ENCODE measurements at regions not wholly inside any gene's neighbourhood (a gene's known extent, or its start where the extent isn't known, plus 50 kb on each side); places are given as distances from the start of the nearest gene placed in this dataset.
A peak's percentile ranks its signal among the peaks of the same experiment; 100 is the strongest.

DNA sequence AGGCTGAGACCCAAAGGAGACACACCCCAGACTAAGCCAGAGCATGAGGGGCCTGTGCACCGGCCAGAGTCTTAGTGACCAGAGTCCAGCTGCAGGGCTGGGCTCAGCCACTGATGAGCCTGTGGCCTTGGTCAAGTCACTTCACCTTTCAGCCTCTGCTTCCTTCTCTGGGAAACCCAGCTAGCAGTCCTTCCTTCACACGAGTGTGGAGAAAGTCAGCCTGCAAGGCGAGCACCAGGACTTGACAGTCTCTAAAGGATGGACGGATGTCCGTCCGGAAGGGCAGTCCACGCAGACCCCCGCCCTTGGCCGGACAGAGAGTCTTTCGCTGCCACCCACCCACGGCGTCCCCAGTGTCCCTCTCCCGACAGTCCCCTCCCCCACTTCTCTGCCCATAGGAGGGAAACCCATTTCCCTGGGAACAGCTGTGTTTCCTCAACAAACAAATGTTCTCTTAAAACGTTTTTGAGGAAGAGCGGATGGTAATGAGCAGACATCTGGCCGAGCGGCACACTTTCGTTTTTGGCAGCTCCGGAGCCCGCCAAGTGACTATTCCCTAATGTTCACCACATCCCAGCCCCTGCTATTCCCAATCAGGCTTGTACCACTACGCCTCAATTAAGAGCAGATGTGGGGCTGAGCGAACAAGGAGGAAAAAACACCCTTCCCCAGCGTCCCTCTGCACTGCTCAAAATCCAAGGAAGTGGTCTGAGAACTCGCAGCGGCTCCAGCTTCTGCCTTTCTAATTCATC lies 129.1 kb upstream of the SMAD3 start:
- intact Hi-C loops (cut with DNase I): no loop called here
- Histone ChIP-seq H3K27ac (peak overlapping the region; percentile 47 to 64 (median 58)), H3K27me3 (no peaks in the 10 kb centered on the region), H3K9me3 (no peaks in the 10 kb centered on the region), H3K36me3 (no peaks in the 10 kb centered on the region), H3K4me1 (peaks cover 0 to 32% (median 25%) of the 10 kb centered on the region in 4 donors), H3K4me3 (peak overlapping the region; percentile 36 to 53 (median 47))
- TF ChIP-seq POLR2A (IDR thresholded peaks at IDR 0.05) (no peak), POLR2AphosphoS5 (IDR thresholded peaks at IDR 0.05) (peak in 3 of 4 donors; percentile 27 to 70 (median 64))
- DNase-seq: peak; percentile 76
- WGBS, 2 donors: 68 to 78% methylated on average over 25 of the region's 25 CpGs

DNA sequence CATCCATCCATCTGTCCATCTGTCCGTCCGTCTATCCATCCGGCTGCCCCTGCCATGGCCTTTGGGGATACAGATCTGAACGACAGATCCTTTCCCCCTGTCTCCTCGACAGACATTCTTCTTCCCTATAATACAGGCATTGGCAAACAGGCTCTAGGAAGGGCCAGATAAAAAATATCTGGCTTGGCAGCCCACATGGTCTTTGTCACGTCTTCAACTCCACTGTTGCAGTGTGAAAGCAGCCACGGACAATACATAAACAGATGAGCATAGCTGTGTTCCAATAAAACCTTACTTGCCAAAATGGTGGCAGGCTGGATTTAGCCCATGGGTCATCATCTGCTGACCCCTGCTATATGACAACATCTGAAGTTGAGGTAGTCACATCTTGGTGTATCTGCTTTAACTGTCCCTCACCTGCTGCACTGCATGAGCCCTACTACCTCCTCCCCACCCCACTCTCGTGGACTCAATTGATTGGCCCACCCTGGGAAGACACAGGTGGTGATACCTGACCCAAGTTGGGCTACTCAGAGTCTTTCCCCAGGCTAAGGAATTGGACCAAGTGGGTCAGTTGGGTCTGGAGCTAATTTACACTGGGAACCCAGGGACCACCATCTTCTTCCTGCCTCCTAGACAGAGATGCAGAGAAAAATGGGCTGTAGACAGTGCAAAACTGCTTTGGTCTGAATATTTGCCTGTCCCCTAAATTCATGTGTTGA lies 128.4 kb upstream of the SMAD3 start:
- Histone ChIP-seq H3K27ac (peak overlapping the region; percentile 47 to 64 (median 58)), H3K36me3 (no peaks in the 10 kb centered on the region), H3K4me1 (peaks cover 0 to 30% (median 19%) of the 10 kb centered on the region in 4 donors), H3K4me3 (peak overlapping the region; percentile 36 to 53 (median 47)), H3K9me3 (no peaks in the 10 kb centered on the region), H3K27me3 (no peaks in the 10 kb centered on the region)
- TF ChIP-seq, protein P1, sequence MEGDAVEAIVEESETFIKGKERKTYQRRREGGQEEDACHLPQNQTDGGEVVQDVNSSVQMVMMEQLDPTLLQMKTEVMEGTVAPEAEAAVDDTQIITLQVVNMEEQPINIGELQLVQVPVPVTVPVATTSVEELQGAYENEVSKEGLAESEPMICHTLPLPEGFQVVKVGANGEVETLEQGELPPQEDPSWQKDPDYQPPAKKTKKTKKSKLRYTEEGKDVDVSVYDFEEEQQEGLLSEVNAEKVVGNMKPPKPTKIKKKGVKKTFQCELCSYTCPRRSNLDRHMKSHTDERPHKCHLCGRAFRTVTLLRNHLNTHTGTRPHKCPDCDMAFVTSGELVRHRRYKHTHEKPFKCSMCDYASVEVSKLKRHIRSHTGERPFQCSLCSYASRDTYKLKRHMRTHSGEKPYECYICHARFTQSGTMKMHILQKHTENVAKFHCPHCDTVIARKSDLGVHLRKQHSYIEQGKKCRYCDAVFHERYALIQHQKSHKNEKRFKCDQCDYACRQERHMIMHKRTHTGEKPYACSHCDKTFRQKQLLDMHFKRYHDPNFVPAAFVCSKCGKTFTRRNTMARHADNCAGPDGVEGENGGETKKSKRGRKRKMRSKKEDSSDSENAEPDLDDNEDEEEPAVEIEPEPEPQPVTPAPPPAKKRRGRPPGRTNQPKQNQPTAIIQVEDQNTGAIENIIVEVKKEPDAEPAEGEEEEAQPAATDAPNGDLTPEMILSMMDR (IDR thresholded peaks at IDR 0.05): no peak
- TF ChIP-seq EP300 (IDR thresholded peaks at IDR 0.05) (no peak), POLR2A (IDR thresholded peaks at IDR 0.05) (no peak), POLR2AphosphoS5 (IDR thresholded peaks at IDR 0.05) (no peak)
- intact Hi-C loops (cut with DNase I): no loop called here
- DNase-seq: peak; percentile 32
- WGBS, 2 donors: 63 to 74% methylated on average over 8 of the region's 8 CpGs

DNA sequence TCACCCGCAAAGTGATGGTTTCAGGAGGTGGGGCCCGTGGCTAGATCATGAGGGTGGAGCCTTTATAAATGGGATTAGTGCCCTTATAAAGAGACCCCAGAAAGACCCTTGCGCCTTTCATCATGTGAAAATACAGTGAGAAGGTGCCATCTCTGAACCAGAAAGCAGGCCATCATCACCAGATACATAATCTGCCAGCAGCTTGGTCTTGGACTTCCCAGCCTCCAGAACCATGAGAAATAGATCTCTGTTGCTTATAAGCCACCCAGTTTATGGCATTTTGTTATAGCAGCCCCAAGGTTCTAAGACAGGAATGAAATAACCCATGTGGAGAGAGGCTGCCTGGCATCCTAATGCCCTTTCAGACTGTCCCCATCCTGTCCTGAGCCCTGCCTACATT lies 127.8 kb upstream of the SMAD3 start:
- DNase-seq: peak; percentile 3
- intact Hi-C loops (cut with DNase I): no loop called here
- H3K9me3 ChIP-seq: no peaks in the 10 kb centered on the region
- TF ChIP-seq, protein P1 (IDR thresholded peaks at IDR 0.05): no peak
- H3K4me3 ChIP-seq: no peak overlapping the region
- H3K4me1 ChIP-seq: peaks cover 0 to 25% (median 14%) of the 10 kb centered on the region in 4 donors
- WGBS, 2 donors: 92 to 97% methylated on average over 3 of the region's 3 CpGs
- no peaks in the 10 kb centered on the region for H3K36me3 ChIP-seq
- H3K27me3 ChIP-seq: no peaks in the 10 kb centered on the region
- no peak overlapping the region for H3K27ac ChIP-seq

DNA sequence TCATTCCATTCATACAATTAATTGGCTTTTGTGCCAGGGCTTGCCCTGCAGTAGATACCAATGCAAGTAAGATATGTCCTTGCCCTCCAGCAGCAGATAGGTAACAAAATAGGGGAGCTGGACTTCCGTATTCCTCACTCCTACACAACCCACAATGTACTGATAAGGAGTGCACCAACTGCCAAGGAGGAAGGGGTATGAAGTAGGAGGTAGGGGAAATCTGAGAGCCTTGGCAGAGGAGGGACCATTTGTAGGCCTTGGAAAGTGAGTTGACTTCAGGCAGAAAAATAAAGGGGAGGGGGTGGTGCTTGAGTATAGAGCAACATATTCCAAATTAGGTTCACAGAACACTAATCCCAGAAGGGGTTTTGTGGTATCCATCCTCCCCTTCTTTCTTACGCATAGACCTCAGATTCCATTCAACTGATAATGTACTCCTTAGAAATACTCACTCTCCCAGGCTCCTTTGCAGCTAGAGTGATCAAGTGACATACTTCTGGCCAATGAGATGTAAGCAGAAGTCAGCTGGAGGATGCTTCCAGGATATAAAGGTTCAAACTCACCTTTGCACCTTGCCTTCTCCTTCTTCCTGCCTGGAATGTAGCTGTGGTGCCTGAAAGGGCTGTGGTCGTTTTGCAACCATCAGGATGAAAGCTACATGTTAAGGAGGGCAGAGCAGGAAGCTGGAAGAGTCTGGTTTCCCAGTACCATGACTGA lies 127.1 kb upstream of the SMAD3 start:
- intact Hi-C loops (cut with DNase I): no loop called here
- DNase-seq: peak; percentile 4
- no peak overlapping the region for H3K4me3 ChIP-seq
- 68 to 82% methylated on average over 3 of the region's 3 CpGs for WGBS, 2 donors
- no peaks in the 10 kb centered on the region for H3K27me3 ChIP-seq
- H3K9me3 ChIP-seq: no peaks in the 10 kb centered on the region
- H3K27ac ChIP-seq: no peak overlapping the region
- peaks cover 0 to 25% (median 14%) of the 10 kb centered on the region in 4 donors for H3K4me1 ChIP-seq
- no peaks in the 10 kb centered on the region for H3K36me3 ChIP-seq
- TF ChIP-seq, protein P1 (IDR thresholded peaks at IDR 0.05): no peak
- TF ChIP-seq EP300 (IDR thresholded peaks at IDR 0.05) (no peak), POLR2A (IDR thresholded peaks at IDR 0.05) (no peak), POLR2AphosphoS5 (IDR thresholded peaks at IDR 0.05) (no peak)

DNA sequence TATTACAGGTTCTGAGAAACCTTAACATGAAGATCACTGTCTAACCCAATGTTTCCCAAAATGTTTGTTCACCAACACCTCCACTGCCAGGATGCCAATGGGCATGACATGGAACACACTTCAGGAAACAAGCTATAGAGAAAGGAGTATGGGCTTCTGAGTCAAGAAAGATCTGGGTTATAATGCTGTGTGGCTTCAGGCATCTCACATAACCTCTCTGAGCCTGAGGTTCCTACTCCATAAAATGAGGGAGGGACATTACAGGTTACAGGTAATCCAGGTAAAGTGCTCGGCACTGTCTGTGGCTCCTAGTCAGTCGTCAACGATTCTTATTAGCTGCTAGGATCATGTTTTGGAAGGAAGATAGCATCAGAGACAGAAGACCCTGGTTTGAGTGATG lies 126.4 kb upstream of the SMAD3 start:
- no peak for TF ChIP-seq EP300 (IDR thresholded peaks at IDR 0.05)
- TF ChIP-seq POLR2A (IDR thresholded peaks at IDR 0.05): no peak
- TF ChIP-seq, protein P1 (IDR thresholded peaks at IDR 0.05): no peak
- no peak for TF ChIP-seq POLR2AphosphoS5 (IDR thresholded peaks at IDR 0.05)
- intact Hi-C loops (cut with DNase I): no loop called here
- DNase-seq: peak; percentile 4

More for the DNA sequence above, 126.4 kb upstream of the SMAD3 start:
- Histone ChIP-seq H3K36me3 (no peaks in the 10 kb centered on the region), H3K4me1 (peaks cover 0 to 25% (median 14%) of the 10 kb centered on the region in 4 donors), H3K4me3 (no peak overlapping the region), H3K27ac (no peak overlapping the region), H3K9me3 (no peaks in the 10 kb centered on the region), H3K27me3 (no peaks in the 10 kb centered on the region)
- WGBS, 2 donors: 92 to 95% methylated on average over 3 of the region's 3 CpGs
